ENCODE measurements at regions not wholly inside any gene's neighbourhood (a gene's known extent, or its start where the extent isn't known, plus 50 kb on each side); places are given as distances from the start of the nearest gene placed in this dataset.
"Not testable (repeated sequence)": the region's sequence is repeated elsewhere in the genome, so short reads cannot be mapped to it uniquely, and the experiment has no call there.

DNA sequence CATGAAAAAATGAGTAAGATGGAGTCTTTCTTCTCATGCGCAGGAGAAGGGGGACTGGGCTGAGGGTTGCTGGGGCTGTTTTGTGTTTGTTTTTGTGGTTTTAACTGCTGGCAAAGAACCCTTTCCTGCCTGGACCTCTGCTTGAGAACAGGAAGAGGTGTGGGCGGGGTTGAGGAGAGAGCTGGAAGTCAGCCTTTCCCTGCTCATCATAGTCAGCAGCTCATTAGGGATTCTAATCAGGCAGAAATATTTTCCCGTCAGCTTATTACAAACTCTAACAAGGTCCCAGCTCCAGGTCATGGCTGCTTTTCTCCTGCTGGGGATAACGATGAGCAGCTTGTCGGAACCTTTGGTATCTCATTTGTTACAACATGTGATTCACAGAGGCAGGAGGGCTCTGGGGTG, 185.0 kb upstream of the NRXN3 start:
- no peak for DNase-seq (ENCODE audit: low read depth in 3 of 3, low spot score in 2 of 3)

DNA sequence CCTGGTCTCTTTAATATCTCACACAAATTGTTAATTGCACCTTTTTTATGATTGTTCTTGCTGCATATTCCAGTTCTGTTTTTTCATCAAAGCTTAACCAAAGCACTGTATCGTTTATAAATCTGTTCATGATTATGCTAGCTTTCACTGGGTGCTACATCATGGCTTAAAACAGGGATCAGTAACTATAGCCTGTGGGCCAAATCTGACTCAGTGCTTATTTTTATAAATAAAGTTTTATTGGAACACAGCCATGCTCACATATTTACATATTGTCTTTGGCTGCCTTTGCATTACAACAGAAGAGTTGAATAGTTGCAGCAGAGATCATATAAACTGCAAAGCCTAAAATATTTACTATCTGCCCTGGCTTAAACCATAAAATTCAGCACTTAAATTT, 183.4 kb upstream of the NRXN3 start:
- no peak for DNase-seq (ENCODE audit: low read depth in 3 of 3, low spot score in 2 of 3)

DNA sequence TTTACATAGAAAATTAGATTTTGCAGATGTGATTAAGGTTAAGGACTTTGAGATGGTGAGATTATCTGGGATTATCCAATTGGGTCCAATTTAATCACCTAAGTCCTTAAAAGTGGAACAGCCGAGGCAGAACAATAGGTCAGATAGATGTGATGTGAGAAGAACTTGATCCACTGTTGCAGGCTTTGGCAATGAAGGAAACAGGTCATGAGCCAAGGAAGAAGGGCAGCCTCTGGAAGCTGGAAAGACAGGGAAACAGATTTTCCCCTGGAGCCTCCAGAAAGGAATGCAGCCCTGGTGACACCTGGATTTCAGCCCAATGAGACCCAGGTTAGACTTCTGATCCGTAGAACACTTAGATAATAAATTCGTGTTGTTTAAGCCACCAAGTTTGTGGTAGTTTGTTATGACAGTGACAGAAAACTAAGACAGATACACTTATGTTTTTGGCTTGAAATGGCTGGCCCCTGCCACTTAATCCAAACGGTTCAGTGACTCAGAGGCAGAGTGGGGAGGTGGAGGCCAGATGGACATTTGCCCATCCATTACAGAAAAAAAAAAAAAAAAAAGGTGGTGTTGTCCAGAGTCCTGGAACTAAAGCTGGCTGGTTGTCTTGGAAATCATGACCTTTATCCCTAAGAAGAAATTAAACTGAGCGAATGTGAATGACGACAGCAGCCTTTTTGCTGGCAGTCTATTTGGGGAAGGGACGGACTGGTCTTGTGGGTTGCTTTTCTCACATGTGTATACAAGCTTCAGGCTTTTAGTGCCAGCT, 181.9 kb upstream of the NRXN3 start:
- no peak for DNase-seq (ENCODE audit: low read depth in 3 of 3, low spot score in 2 of 3)

DNA sequence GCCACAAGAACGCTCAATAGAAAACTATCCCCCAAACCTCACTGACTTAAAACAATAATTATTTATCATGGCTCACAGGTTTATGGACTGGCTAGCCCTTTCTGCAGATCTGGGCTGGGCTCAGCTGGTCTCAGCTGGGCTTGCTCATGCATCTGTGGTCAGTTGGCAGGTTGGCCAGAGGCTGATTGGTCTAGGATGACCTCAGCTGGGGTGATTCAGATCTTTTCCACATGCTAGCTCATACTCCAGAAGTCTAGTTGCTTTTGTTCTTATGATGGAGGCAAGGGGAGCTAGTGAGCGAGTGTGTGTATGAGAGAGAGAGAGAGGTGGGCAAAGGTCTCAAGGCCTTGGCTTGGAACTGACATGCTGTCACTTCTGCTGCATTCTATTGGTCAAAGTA, 181.2 kb upstream of the NRXN3 start:
- no peak for DNase-seq (ENCODE audit: low read depth in 3 of 3, low spot score in 2 of 3)

DNA sequence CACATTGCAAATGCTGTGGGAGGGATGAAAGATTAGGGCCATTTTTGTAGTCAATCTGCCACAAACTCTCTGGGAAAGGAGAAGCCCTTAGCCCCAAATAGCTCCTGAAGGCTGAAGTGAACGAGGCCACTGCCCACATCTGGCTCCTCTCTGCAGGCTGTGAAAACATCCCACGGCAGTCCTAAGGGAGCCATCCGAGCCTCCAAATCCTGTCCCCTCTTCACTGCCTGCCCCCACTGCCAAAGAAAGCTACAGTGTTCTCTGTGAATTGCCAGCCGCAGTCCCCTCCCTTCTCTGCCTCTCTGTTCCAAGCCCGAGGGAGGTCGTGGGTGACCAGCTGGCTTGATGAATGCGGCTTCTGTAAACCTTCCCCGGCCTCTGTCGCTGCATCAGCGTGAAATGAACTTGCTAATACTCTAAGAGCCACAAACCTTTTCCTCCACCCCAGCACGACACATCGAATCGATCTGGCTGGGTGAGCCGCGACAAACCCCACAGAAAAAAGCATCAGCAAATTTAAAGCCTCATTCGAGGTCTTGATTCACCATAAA, 180.7 kb upstream of the NRXN3 start:
- DNase-seq (ENCODE audit: low read depth in 3 of 3, low spot score in 2 of 3), result no peak

DNA sequence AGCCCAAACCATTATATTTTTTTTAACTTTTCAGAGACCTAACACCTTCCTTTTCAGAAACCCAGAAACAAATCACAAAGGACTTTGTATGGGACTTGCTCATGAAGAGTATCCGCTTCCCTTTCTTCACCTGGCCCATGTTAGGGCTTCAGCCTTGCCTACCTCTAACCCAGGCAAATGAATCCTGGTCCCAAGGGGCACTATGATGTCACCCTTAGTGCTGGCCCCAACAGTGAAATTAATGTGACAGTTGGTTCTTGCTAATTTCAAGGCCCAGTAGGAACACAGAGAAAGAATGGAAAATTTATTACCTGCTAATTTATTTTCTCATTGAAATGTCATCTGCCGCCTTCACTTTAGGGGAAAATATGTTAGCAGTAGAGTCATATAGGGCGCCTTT, 179.8 kb upstream of the NRXN3 start:
- DNase-seq (ENCODE audit: low read depth in 3 of 3, low spot score in 2 of 3), result no peak

DNA sequence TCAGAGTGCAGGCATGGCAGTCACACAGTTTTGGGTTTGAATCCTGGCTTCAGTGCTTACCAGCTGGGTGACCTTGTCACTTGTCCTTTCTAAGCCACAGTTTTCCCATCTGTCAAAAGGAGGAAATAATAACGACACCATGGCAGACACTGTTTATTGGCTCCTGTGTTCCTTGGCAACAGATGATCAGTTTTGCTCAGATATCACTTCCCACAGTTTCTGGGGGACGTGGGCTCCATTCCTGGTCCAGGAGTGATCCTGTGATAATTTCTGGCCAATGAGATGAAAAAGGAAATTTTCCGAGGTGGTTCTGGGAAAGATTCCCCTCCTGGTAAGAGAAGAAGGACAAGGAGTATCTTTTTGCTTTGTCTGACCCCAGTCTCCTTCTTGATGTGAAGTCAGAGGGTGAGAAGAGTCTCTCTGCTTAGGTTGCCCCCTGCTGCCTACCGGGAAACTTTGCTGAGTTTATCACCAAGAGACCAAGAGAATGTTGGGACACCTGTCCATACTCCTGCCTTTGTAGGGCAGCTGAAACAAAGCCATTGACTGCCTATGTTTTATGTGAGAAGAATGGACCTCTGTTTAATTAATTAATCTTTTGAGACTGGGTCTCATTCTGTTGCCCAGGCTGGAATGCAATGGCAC, 178.9 kb upstream of the NRXN3 start:
- no peak for DNase-seq (ENCODE audit: low read depth in 3 of 3, low spot score in 2 of 3)

DNA sequence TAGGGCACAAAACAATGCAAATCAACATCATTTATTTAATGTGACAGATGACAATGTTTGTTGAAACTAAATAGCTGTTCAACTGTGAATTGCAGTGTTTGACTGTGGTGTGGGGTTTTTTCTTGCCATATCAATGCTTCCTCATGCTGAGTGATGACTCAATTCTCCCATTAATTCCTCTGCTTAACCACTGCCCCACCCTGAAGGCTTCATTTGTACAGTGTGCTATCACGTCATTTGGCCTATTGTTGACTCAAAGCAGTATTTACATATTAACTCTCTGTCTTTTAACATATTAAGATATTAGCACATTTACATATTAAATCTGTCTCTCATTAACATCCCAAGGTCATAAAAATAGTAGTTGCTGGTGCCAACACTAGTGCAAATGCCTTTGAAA, 164.8 kb upstream of the NRXN3 start:
- no peak for DNase-seq (ENCODE audit: low read depth in 3 of 3, low spot score in 2 of 3)

DNA sequence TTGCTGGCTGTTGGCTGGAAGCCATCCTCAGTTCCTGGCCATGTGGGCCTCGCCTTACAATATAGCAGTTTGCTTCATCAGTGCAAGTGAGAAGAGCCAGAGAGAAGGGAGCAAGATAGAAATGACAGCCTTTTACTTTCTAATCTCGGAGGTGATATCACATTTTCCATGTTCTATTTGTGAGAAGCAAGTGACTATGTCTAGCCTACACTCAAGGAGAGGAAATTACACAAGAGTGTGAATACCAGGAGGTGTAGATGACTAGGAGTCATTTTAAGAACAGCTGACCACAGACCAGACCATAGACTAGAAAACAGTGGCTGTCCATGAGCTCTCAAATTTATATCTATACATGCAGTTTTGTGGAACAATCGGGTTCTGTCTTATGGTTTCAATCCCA, 163.0 kb upstream of the NRXN3 start:
- no peak for DNase-seq (ENCODE audit: low read depth in 3 of 3, low spot score in 2 of 3)

DNA sequence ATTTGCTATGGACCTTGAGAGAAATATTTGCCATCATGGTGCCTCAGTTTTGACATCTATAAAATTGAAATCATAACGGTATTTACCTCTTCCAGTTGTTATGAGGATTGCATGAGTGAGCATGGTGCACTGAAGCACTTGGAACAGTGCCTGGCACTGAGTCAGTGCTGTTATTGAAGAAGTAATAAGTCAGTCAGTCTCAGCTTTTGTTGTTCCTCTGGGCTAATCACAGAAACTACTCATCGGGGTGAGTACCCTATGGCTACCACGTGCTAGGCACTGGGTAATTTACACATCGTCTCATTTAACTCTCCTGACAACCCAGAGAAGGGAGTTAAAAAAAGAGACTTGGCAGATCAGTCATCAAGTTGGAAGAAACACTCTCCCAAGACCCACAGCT, 159.5 kb upstream of the NRXN3 start:
- DNase-seq (ENCODE audit: low read depth in 3 of 3, low spot score in 2 of 3), result no peak

DNA sequence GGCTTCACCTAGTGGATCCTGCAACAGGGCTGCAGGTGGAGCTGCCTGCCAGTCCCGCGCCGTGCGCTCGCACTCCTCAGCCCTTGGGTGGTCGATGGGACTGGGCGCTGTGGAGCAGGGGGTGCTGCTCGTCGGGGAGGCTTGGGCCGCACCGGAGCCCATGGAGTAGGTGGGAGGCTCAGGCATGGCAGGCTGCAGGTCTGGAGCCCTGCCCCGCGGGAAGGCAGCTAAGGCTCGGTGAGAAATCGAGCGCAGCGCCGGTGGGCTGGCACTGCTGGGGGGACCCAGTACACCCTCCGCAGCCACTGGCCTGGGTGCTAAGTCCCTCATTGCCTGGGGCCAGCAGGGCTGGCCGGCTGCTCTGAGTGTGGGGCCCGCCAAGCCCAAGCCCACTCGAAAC, 156.3 kb upstream of the NRXN3 start:
- DNase-seq (ENCODE audit: low read depth in 3 of 3, low spot score in 2 of 3), result not testable (repeated sequence)

DNA sequence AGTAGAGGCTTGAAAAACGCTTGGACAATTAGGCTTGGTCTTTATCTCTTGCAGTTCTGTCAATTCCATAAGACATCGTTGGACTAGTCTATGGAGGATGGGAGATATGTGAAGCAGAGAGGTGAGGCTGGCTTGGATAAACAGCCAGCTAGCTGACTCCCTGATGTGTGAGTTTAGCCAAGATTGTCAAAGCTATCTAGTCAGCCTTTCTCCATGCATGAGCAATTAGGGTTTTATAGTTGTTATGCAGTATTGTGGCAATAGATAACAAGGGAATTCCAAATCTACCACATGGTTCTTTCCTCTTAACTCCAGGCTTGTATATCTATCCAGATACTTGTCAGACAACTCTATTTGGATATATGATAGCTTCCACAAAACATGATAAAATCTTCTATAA, 153.6 kb upstream of the NRXN3 start:
- no peak for DNase-seq (ENCODE audit: low read depth in 3 of 3, low spot score in 2 of 3)

DNA sequence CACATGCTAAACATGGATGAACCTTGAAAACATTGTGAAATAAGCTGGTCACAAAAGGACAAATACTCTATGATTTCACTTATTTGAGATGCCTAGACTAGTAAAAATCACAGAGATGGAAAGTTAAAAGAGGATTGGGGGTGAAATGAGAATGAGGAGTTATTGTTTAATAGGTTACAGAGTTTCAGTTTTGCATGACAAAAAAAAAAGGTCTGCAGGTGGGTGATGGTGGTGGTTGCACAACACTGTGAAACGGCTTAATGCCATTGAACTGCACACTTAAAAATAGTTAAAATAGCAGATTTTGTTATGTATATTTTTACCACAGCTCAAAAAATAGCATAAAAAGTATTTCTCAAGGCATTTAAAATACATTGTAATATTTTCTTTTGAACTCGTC, 151.9 kb upstream of the NRXN3 start:
- DNase-seq (ENCODE audit: low read depth in 3 of 3, low spot score in 2 of 3), result no peak

DNA sequence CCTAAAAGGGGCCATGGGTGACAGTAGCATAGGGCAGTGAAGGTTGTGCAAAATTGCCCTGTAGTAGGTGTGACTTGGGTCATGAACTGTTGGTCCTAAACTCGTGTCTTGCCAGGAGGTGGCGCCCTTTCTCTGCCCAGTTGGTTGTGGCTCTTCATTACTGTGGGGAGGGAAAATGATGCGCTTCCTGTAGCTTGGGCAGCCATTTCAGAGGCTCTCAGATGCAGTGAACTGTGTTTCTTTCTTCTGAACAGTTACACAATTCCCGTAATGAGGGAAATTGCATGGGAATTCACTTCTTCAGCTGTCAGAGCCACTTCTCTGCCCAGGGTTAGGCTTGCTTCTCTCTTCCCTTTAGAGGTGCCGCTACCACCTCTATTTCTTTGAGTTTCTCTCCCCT, 148.1 kb upstream of the NRXN3 start:
- peak; percentile 1 to 5 (median 4) for DNase-seq (ENCODE audit: low read depth in 3 of 3, low spot score in 2 of 3)

DNA sequence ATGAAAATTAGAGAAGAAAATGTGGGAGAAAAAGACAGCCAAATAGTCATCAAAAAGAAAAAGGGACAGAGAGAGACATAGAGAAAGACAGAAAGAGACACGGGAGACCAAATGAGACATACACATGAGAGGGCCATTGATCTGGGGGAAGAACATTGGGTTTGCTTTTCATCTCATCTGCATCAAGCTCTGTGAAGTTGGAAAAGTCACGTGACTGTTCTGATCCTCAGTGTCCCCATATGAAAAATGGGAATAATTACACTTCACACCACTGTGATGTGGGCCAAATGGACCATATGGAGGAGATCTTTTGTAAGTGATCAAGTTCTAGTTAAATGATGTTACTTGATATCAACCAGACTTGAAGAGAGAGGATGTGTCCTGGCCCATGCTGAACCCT, 147.1 kb upstream of the NRXN3 start:
- DNase-seq (ENCODE audit: low read depth in 3 of 3, low spot score in 2 of 3), result no peak

DNA sequence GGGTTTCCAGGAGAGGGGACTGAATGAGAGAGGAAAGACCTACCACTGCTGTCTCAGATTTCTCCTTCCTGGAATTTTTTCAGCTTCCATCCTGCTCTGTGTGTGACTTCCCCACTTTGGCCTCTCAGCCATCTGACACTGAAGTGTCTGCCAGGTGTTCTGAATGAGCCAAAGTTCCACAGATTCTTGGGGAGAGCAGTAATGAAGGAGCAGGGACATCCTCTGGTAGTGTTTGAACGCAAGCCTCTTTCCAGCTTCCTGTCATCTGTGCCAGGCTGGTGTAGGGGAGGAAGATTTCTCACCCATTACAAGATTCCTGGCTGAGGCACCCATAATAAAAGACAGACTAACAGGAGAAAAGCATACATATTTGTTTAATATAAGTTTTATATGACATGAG, 141.7 kb upstream of the NRXN3 start:
- DNase-seq (ENCODE audit: low read depth in 3 of 3, low spot score in 2 of 3), result no peak

DNA sequence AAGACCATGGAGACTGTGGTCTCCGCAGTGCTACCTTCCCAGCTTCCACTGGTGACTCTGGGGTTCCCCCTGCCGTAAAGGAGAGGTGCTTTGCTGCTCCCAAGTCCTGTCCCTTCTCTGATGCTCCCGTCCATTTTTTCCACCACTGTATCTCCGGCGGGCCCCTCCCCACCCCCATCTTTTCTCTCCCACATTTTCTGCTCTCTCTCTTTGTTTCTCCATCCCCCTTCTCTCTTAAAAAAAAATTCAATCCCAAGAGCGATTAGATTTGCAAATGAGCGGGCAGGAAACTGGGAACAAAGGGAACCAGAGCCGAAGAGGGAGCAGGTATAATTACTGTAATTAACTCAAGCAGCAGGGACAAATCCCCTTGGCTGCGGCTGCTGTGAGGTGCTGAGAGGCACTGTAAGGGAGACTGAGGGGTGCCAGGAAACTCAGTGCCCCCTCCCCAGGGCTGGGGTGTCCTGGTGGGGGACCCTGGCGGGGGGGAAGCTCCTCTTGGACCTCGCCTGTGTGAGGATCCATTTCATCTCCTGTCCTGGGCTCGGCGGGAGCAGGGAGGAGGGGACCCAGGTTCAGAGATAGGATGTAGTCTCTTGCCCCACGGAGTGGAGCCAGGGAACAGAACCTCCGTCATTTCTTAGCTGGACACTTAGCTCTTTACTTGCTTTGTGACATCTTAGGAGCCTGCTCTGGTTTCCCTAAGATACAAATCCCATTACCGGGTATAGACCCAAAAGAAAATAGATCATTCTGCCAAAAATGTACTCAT, 140.4 kb upstream of the NRXN3 start:
- DNase-seq (ENCODE audit: low read depth in 3 of 3, low spot score in 2 of 3), result no peak

DNA sequence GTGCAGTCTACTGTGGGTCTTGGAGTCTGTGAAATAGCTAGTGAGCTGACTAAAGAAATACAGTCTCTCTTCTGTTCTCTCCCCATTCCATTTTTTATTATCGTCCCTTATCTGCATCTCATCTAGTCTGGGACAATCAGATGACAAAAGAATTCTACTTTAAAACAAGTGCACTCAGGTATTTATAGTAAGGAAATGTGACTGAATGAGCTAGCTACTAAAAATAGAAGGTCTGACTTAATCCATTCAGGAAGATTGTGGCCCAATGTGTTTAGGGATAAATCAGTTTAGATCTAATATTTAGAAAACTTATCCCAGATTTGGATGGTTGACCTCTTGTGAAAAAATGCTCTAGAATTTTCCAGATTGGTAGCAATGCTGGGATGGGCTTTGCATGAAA, 126.8 kb upstream of the NRXN3 start:
- DNase-seq (ENCODE audit: low read depth in 3 of 3, low spot score in 2 of 3), result no peak

DNA sequence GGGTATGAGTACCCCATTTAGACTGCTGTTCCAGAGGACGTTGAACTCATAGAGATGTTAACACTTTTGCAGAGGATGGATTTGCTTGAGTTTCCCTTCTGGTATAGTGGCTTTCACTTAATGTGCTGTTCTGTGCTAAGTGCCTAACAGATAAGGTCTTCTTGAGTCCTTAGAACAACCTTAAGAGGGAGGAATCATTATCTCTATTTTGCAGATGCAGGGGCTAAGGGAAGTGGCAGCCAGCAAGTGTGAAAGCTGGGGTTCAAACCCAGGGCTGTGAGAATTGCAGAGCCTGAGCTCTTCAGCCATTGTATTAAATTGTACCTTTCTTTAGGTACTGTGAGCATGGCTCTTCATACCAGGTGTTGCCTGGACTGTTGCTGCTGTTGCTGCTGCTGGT, 122.1 kb upstream of the NRXN3 start:
- DNase-seq (ENCODE audit: low read depth in 3 of 3, low spot score in 2 of 3), result no peak

DNA sequence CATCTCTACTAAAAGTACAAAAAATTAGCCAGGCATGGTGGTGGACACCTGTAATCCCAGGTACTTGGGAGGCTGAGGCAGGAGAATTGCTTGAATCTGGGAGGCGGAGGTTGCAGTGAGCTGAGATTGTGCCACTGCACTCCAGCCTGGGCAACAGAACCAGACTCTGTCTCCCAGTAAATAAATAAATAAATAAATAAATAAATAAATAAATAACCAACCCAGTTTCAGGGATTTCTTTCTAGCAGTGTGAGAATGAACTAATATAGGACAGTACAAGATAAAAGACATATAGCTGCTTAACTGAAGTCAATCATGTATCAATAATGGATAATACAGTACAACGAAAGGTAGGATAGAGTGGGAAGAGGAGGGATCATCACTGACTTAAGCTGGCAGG, 113.3 kb upstream of the NRXN3 start:
- DNase-seq (ENCODE audit: low read depth in 3 of 3, low spot score in 2 of 3), result not testable (repeated sequence)

DNA sequence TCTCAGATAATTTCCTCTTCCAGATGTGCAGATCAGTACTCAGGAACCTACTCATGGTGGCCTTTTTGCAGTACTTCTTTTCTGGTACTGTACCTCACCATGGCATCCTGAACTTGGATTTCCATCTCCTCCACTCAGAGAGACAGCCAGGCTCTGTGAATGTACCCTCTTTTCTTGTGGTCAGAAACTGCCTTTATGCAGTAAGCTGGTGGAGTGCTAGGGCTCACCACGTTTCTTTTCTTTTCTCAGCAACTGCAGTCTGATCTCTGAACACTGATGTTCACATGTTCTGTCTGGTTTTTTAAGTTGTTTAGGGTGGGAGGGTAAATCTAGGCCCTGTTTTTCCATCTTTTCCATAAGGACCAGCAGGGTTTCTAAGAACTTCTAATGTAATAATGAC, 99.8 kb upstream of the NRXN3 start:
- no peak for DNase-seq (ENCODE audit: low read depth in 3 of 3, low spot score in 2 of 3)

Measured in right renal cortex interstitium (tissue), 3 donors.